ENCODE measurements at regions not wholly inside any gene's neighbourhood (a gene's known extent, or its start where the extent isn't known, plus 50 kb on each side); places are given as distances from the start of the nearest gene placed in this dataset.
"Not testable (repeated sequence)": the region's sequence is repeated elsewhere in the genome, so short reads cannot be mapped to it uniquely, and the experiment has no call there.

- DNase-seq: no peak
These were observed 111.2 kb downstream of the THBS2 start for GRCh38 chr6:169142538-169142844.

GRCh38 chr6:169141671-169142537, 111.7 kb downstream of the THBS2 start:
- DNase-seq: no peak

DNA sequence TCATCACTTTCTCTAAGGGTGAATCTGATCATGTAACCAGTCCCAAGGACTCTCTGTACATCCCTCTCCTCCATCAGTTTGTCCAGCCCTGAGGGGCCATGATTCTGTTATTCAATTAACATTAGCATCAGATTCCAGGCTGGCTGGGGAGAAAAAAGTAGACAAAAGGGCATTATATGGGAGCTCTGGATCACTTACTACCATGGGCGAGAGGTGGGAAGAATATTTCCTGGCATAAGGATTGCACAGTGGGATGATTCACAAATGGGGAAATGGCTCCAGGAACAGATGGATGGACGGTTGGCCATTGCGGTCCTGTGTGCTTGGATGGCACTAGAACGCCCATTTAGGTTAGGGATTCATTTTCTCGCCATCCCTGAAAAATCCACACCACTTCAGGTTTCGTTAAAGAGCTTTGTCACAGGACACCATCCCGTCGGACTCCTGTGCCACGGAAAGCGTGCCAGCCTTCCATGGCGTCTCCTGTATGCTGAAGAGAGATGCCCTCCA, 112.6 kb downstream of the THBS2 start:
- no peak for DNase-seq

DNA sequence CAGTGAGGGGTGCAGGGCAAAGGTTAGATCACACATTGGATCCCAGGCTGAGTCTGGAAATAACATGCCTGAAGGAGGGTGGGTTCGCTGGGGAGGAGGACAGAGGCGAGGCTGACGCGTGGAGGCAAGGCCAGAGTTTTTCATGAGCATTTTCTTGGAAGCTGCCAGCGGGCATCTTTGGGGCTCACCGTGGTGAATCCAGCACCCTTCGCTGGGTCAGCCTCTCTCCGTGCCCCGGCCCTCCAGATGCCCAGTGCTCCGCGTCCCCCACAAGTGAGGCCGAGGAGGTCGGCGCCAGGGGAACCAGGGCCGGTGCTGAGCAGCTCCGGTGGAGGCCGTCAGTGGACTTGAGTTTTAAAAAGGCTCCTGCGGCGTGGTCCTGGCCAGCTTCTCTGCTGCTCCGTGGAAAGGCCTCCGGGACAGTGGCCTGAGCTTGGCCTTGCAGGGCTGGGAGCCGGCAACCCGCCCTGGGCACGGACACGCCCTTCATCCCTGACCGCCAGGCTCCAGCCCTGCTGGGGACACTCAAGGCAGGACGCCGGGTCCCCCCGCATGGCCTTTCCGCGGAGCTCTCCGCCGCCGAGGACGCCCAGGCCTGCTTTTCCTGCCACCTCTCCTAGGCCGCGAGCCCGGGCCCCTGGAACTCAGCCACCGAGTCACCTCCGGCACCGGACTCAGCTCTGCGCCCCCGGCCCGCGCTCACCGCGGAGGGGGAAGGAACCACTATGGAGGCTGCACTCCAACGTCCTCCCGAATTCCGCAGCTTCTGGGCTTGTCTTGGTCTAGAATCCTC, 114.3 kb downstream of the THBS2 start:
- DNase-seq: no peak

GRCh38 chr6:169132352-169132940, 121.2 kb downstream of the THBS2 start:
- DNase-seq: no peak

DNA sequence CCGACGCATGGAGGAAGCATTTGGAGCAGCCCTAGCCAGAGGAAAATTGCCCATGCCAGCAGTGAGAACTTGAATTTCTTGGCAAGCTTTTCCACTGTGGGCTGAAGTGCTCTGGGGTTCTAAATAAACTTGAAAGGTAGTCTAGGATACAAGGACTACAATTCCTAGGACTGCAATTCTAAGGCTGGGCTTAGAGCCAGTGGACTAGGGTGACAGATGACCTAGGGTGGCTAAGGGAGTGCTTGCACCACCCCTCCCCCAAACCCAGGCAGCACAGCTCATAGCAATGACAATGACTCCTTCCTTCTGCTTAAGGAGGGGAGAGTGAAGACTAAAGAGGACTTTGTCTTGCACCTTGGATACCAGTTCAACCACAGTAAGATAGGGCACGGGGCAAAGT, 122.3 kb downstream of the THBS2 start:
- DNase-seq: no peak

DNA sequence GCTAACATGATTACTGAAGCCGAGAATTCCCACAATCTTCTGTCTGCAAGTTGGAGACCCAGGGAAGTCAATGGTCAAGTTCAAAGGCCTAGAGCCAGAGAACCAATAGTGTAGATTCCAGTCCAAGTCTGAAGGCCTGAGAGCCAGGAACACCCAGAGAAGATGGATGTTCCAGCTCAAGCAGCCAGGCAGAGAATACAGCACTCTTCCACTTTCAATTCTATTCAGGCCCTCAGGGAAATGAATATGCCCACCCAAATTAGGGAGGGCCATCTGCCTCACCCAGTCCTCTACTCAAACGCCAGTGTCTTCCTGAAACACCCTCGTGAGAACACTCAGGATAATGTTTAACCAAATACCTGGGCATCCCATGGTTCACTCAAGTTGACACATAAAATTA, 123.5 kb downstream of the THBS2 start:
- DNase-seq: no peak

DNA sequence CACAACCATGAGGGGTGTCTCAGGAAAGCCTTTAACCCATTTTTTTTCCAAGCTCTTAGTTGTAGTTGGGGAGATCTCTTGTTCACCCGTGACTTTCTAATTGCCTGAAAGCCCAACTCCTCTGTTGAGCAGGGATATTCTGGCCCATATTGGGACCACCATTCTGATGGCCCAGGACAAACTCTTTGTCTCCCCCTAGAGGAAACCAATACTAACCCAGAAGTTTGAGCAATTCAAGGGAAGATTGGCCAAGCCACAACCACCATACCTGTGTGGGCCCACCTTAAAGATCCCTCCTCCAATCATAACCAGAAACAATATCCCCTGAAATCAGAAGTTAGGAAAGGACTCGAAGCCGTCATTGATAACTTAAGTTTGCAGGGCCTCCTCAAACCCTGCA, 132.6 kb downstream of the THBS2 start:
- no peak for DNase-seq

GRCh38 chr6:169119669-169120068, 134.0 kb downstream of the THBS2 start:
- DNase-seq: no peak

DNA sequence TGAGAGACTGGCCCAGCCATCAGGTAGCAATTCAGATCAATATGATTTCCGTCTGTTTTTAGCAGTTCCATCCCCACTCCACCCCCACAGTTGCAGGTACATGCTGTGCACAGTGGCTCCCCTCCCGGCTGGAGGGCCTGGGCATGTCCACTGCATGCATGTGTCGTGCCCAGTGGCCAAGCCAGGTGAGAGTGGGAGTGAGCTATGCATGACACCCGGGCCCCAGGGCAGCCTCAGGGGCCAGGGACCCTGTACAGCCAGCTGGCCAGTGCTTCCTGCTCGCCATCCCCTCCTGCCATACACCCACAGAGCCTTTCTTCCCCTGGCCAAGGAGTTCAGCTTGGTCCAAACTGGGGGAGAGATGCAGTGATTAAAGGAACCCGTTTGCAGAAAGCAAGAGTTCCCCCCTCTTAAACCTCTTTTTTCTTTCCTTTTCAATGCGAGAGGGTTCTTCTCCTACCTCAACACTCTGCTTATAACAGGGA, 135.3 kb downstream of the THBS2 start:
- no peak for DNase-seq

DNA sequence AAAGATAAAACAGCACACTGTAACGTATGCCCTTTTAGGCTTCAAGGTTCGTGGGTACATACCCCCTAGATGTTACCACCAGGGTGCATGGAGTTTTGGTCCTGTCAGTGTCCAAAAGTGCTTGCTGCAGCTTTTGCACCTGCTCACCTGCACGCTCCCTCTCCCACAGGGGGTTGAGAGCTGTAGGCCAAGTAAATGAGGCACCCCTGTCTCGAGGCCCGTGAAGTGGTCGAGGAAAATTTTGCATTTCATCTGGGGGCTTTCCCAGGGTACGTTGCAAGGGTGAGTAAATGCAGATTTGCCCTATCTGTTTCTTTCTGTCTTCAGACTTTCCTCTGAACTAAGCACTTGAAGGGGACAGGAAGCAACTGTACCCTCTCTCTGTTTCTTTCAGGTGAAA, 136.0 kb downstream of the THBS2 start:
- no peak for DNase-seq

DNA sequence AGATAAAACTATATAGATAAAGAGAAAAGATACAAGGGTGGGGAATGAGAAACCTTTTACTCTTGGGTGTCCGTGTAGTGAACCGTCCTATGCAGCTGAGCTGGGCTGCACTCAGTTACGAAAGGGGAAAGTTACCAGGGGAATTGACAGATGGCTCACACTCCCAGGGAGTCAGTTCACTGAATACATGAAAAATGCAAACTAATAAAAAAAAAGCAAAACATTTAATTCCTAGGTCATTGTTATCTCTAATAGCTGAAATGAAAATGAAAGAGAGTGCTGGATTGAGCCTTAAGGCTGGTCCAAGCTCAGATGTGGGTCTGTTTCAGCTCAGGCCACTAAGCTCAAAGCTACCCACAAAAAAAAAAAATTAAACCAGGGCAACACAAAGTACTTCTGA, 138.0 kb downstream of the THBS2 start:
- no peak for DNase-seq

GRCh38 chr6:169114632-169115031, 139.0 kb downstream of the THBS2 start:
- DNase-seq: not testable (repeated sequence)

GRCh38 chr6:169112483-169113320, 140.9 kb downstream of the THBS2 start:
- no peak for DNase-seq

DNA sequence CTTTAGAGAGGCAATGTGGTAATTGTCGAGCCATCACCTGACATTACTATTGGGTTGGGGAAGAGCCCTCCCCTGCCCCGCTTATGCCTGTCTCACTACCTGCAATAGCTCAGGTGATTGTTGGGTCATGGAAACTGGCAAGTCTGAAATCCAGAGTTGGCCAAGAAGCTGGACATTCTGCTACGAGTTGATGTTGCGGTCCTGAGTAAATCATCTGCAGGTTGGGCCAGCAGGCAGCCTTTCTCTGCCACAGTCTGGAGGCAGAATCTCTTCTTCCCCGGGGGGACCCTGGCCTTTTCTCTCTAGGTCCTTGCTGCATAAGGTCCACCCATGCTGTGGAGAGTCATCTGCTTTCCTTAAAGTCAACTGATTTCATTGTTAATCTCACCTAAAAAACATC, 142.4 kb downstream of the THBS2 start:
- DNase-seq: no peak

DNA sequence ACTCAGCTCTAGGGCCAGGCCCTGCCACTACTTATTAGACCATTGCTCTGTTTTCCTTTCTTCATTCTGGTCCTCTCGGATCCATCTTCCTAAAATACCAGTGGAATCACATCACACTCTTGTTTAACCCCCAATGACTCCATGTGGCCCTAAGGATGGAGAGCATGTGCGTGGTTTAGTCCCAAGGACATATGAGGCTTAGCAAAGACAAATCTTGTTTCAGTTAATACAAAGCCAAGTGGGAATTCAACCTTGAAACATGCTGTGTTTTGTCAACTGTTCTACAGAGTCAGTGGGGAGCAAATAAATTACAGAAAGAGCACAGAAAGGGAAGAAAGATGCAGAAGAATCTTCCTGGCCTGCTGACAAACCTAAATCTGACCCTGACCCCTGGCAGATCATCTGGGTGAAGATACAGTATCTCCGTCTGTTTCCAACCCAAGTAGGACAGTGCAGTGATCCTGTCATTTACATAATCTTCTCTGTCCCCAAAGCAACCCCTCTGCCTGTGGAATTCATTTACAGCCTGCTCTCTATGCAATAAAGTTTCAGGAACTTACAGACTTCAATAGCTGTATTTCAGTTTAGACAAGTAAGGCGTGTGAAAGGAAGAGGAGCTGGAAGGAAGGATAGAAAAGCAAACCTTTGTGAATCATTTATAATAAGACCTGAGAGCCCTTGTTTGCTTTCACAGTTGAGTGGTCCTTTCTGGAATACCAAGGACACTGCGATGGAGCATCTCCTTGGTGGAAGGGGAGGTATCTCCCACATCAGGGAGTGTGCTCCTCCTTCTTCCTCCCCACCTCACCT, 144.0 kb downstream of the THBS2 start:
- DNase-seq: no peak

GRCh38 chr6:169108753-169109152, 144.9 kb downstream of the THBS2 start:
- no peak for DNase-seq

- no peak for DNase-seq
These were observed 147.5 kb downstream of the THBS2 start for GRCh38 chr6:169106176-169106575.

GRCh38 chr6:169101981-169102380, 151.7 kb downstream of the THBS2 start:
- no peak for DNase-seq

DNA sequence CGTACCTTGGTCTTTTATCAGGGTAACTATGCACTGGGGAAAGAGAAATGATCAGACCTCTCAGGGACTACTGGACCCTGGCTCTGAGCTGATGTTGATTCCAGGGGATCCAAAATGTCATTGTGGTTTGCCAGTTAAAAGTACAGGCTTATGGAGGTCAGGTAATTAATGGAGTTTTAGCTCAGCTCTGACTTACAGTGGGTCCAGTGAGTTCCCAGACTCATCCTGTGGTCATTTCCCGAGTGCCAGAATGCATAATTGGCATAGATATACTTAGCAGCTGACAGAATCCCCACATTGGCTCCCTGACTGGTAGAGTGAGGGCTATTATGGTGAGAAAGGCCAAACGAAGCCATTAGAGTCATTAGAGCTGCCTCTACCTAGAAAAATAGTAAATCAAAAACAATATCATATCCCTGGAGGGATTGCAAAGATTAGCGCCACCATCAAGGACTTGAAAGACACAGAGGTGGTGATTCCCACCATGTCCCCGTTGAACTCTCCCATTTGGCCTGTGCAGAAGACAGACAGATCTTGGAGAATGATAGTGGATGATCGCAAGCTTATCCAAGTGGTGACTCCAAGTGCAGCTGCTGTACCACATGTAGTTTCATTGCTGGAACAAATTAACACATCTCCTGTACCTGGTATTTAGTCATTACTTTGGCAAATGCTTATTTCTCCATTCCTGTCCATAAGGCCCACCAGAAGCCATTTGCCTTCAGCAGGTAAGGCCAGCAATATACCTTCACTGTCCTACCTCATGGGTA, 152.4 kb downstream of the THBS2 start:
- DNase-seq: no peak
